Renal cortical epithelial cell (primary cell): ENCODE measurements at regions not wholly inside any gene's neighbourhood (a gene's known extent, or its start where the extent isn't known, plus 50 kb on each side); places are given as distances from the start of the nearest gene placed in this dataset.

Experiments used
- DNase-seq: peaks from one replicate; pipeline ENCODE4 v3.0.0-alpha.2; 2011; ENCODE audit warnings: low read depth

- no peak for DNase-seq
These were observed 75.2 kb downstream of the RHCG start for GRCh38 chr15:89421219-89421618.

GRCh38 chr15:89419370-89419984, 76.9 kb downstream of the RHCG start:
- peak; percentile 22 for DNase-seq

GRCh38 chr15:89417206-89417725, 79.1 kb downstream of the RHCG start:
- no peak for DNase-seq

- peak; percentile 37 for DNase-seq
These were observed 79.8 kb downstream of the RHCG start for GRCh38 chr15:89416339-89417183.

- no peak for DNase-seq
These were observed 79.9 kb upstream of the POLG start for GRCh38 chr15:89414571-89414970.

GRCh38 chr15:89413877-89414276, 79.3 kb upstream of the POLG start:
- DNase-seq: no peak

GRCh38 chr15:89412905-89413411, 78.3 kb upstream of the POLG start:
- no peak for DNase-seq

- no peak for DNase-seq
These were observed 75.4 kb upstream of the POLG start for GRCh38 chr15:89410039-89410435.

GRCh38 chr15:89409184-89410038, 74.8 kb upstream of the POLG start:
- no peak for DNase-seq

- DNase-seq: no peak
These were observed 74.0 kb upstream of the POLG start for GRCh38 chr15:89408372-89409183.

GRCh38 chr15:89406940-89407607, 72.5 kb upstream of the POLG start:
- DNase-seq: no peak

- DNase-seq: no peak
These were observed 71.8 kb upstream of the POLG start for GRCh38 chr15:89406218-89406939.

GRCh38 chr15:89405494-89405893, 70.9 kb upstream of the POLG start:
- no peak for DNase-seq

GRCh38 chr15:89404023-89404422, 69.4 kb upstream of the POLG start:
- DNase-seq: no peak

GRCh38 chr15:89402518-89402805, 67.8 kb upstream of the POLG start:
- DNase-seq: no peak

- DNase-seq: no peak
These were observed 67.2 kb upstream of the POLG start for GRCh38 chr15:89401631-89402517.

- no peak for DNase-seq
These were observed 66.3 kb upstream of the POLG start for GRCh38 chr15:89400782-89401545.

GRCh38 chr15:89400116-89400781, 65.6 kb upstream of the POLG start:
- no peak for DNase-seq
